OCI-LY3 (cell line): ENCODE measurements at regions not wholly inside any gene's neighbourhood (a gene's known extent, or its start where the extent isn't known, plus 50 kb on each side); places are given as distances from the start of the nearest gene placed in this dataset.
"Not testable (repeated sequence)": the region's sequence is repeated elsewhere in the genome, so short reads cannot be mapped to it uniquely, and the experiment has no call there.

Experiments
- H2AFZ ChIP-seq: fragments of 200-600, 300-600 bp; shearing (Covaris generic); 2 replicates; pipeline ENCODE4 v1.6.0; 2014; ENCODE audit warnings: antibody characterized with exemption, low read depth, low read length
- H3K27ac ChIP-seq: fragments of 200-600, 300-600 bp; sonication (generic); 2 replicates; pipeline ENCODE4 v1.5.1; 2014; ENCODE audit warnings: mild to moderate bottlenecking, low read length, moderate library complexity, mixed read lengths
- H3K27me3 ChIP-seq: fragments of 200-600, 300-600 bp; sonication (generic); 2 replicates; pipeline ENCODE4 v1.6.1; 2014; ENCODE audit warnings: low read depth, low read length, mixed read lengths
- H3K36me3 ChIP-seq: fragments of 200-600, 300-600 bp; sonication (generic); replicated peaks from 2 replicates; pipeline ENCODE3; 2014; ENCODE audit warnings: low read depth, low read length, mixed read lengths
- H3K4me1 ChIP-seq: fragments of 300-600, 200-600 bp; sonication (generic); 2 replicates; pipeline ENCODE4 v1.6.1; 2014; ENCODE audit warnings: low read length, mixed read lengths
- H3K4me2 ChIP-seq: fragments of 200-600, 300-600 bp; sonication (generic); 2 replicates; pipeline ENCODE4 v1.6.1; 2014; ENCODE audit warnings: low read length, mixed read lengths
- H3K4me3 ChIP-seq: fragments of 300-600, 200-600 bp; sonication (generic); 2 replicates; pipeline ENCODE4 v1.5.1; 2014; ENCODE audit warnings: antibody characterized with exemption, mild to moderate bottlenecking, low read length, moderate library complexity
- H3K79me2 ChIP-seq: fragments of 300-600, 200-600 bp; shearing (Covaris generic); 2 replicates; pipeline ENCODE4 v1.6.1; 2014; ENCODE audit warnings: mild to moderate bottlenecking, low read length, mixed read lengths
- H3K9ac ChIP-seq: fragments of 300-600, 200-600 bp; shearing (Covaris generic); 2 replicates; pipeline ENCODE4 v1.6.0; 2014; ENCODE audit warnings: mild to moderate bottlenecking, low read length, moderate library complexity
- H3K9me3 ChIP-seq: fragments of 200-600, 300-600 bp; shearing (Covaris generic); 2 replicates; pipeline ENCODE4 v1.6.1; 2014; ENCODE audit warnings: low read length, mixed read lengths; ENCODE audit not compliant: insufficient read depth
- H4K20me1 ChIP-seq: fragments of 200-600, 300-600 bp; sonication (generic); 2 replicates; pipeline ENCODE4 v1.6.1; 2016; ENCODE audit warnings: low read length, mixed read lengths; ENCODE audit not compliant: insufficient read depth
- CTCF ChIP-seq: fragments of 200-600, 300-600 bp; sonication (generic); IDR thresholded peaks from 2 replicates; pipeline ENCODE4 v1.5.1; 2014; ENCODE audit warnings: antibody characterized with exemption, low read length, low read depth
- EZH2phosphoT487 ChIP-seq: fragments of 200-600 bp; shearing (Covaris generic); IDR thresholded peaks from 2 replicates; pipeline ENCODE4 v1.6.1; 2018; ENCODE audit warnings: antibody characterized with exemption, mixed run types, low read depth

- H3K9me3 ChIP-seq = no peaks in the 10 kb centered on the region
- H3K27ac ChIP-seq = no peak overlapping the region
- no peak overlapping the region for H3K4me3 ChIP-seq
- H3K9ac ChIP-seq = no peak overlapping the region
- H3K27me3 ChIP-seq = no peaks in the 10 kb centered on the region
- H3K4me1 ChIP-seq = no peaks in the 10 kb centered on the region
- no peak overlapping the region for H2AFZ ChIP-seq
- no peak for TF ChIP-seq EZH2phosphoT487
- no peak for TF ChIP-seq CTCF
- no peaks in the 10 kb centered on the region for H4K20me1 ChIP-seq
- H3K36me3 ChIP-seq = no peaks in the 10 kb centered on the region
- no peak overlapping the region for H3K4me2 ChIP-seq
- H3K79me2 ChIP-seq = no peaks in the 10 kb centered on the region
Observed at GRCh38 chr10:76774987-76775603, 862.5 kb downstream of the KCNMA1 start.

- Histone ChIP-seq H3K27me3 (no peaks in the 10 kb centered on the region), H3K36me3 (no peaks in the 10 kb centered on the region)
Observed at GRCh38 chr10:76769582-76769981, 868.0 kb downstream of the KCNMA1 start.

GRCh38 chr10:76769161-76769560 lies 868.4 kb downstream of the KCNMA1 start:
- H3K9me3 ChIP-seq = no peaks in the 10 kb centered on the region
- no peaks in the 10 kb centered on the region for H3K4me1 ChIP-seq
- no peak overlapping the region for H3K4me3 ChIP-seq
- H3K9ac ChIP-seq = no peak overlapping the region
- TF ChIP-seq EZH2phosphoT487 (no peak), CTCF (no peak)
- no peaks in the 10 kb centered on the region for H3K79me2 ChIP-seq
- H3K4me2 ChIP-seq = no peak overlapping the region
- H2AFZ ChIP-seq = no peak overlapping the region
- no peaks in the 10 kb centered on the region for H3K27me3 ChIP-seq
- no peaks in the 10 kb centered on the region for H4K20me1 ChIP-seq
- H3K36me3 ChIP-seq = no peaks in the 10 kb centered on the region
- H3K27ac ChIP-seq = no peak overlapping the region

More at GRCh38 chr10:76769582-76769981, 868.0 kb downstream of the KCNMA1 start:
- Histone ChIP-seq H3K4me3 (no peak overlapping the region), H3K27ac (no peak overlapping the region), H3K9ac (no peak overlapping the region), H3K9me3 (no peaks in the 10 kb centered on the region), H2AFZ (no peak overlapping the region), H3K4me2 (no peak overlapping the region), H3K79me2 (no peaks in the 10 kb centered on the region), H3K4me1 (no peaks in the 10 kb centered on the region), H4K20me1 (no peaks in the 10 kb centered on the region)
- TF ChIP-seq CTCF (no peak), EZH2phosphoT487 (no peak)

- Histone ChIP-seq H3K9ac (no peak overlapping the region), H3K27ac (no peak overlapping the region), H3K4me1 (no peaks in the 10 kb centered on the region), H3K27me3 (no peaks in the 10 kb centered on the region), H3K9me3 (no peaks in the 10 kb centered on the region), H2AFZ (no peak overlapping the region), H3K36me3 (no peaks in the 10 kb centered on the region), H3K4me3 (no peak overlapping the region), H4K20me1 (no peaks in the 10 kb centered on the region), H3K79me2 (no peaks in the 10 kb centered on the region), H3K4me2 (no peak overlapping the region)
- no peak for TF ChIP-seq EZH2phosphoT487
- TF ChIP-seq CTCF = no peak
Observed at GRCh38 chr10:76766682-76767081, 870.9 kb downstream of the KCNMA1 start.

GRCh38 chr10:76764921-76765320 lies 872.7 kb downstream of the KCNMA1 start:
- not testable (repeated sequence) for H3K4me1 ChIP-seq, H3K79me2 ChIP-seq, H2AFZ ChIP-seq, H3K27me3 ChIP-seq, H3K4me2 ChIP-seq, H3K9ac ChIP-seq, H3K36me3 ChIP-seq, H3K4me3 ChIP-seq, H3K27ac ChIP-seq, H3K9me3 ChIP-seq, H4K20me1 ChIP-seq
